CD4-positive, alpha-beta T cell treated with Interleukin-4 for 1 hour (primary cell): ENCODE measurements at regions not wholly inside any gene's neighbourhood (a gene's known extent, or its start where the extent isn't known, plus 50 kb on each side); places are given as distances from the start of the nearest gene placed in this dataset.

Experiments used
- DNase-seq, 2 donors: peaks; one replicate each; pipeline ENCODE4 v3.0.0-alpha.2; 2020 to 2022

GRCh38 chr22:48686694-48687302, 1140.9 kb downstream of the BRD1 start:
- DNase-seq, result no peak

DNA sequence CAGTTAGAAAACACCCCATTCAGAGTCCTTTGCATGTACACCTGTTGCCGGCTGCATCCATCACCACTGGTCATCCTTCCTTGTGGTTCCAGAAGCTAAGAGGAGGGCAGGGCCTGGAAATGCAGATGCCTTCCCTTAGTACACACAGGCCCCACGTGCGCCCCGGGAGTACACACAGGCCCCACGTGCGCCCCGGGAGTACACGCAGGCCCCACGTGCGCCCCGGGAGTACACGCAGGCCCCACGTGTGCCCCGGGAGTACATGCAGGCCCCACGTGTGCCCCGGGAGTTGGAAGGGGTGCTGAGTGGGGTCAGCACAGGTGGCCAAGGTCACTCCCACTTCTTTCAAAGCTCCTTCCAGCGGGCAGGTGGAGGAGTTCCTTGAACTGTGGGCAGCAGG, 1141.9 kb downstream of the BRD1 start:
- no peak for DNase-seq

- DNase-seq, result no peak
Observed at GRCh38 chr22:48683640-48684039, 1144.0 kb downstream of the BRD1 start.

GRCh38 chr22:48682504-48682903, 1145.2 kb downstream of the BRD1 start:
- no peak for DNase-seq

GRCh38 chr22:48680601-48681000, 1147.1 kb downstream of the BRD1 start:
- DNase-seq, result no peak

DNA sequence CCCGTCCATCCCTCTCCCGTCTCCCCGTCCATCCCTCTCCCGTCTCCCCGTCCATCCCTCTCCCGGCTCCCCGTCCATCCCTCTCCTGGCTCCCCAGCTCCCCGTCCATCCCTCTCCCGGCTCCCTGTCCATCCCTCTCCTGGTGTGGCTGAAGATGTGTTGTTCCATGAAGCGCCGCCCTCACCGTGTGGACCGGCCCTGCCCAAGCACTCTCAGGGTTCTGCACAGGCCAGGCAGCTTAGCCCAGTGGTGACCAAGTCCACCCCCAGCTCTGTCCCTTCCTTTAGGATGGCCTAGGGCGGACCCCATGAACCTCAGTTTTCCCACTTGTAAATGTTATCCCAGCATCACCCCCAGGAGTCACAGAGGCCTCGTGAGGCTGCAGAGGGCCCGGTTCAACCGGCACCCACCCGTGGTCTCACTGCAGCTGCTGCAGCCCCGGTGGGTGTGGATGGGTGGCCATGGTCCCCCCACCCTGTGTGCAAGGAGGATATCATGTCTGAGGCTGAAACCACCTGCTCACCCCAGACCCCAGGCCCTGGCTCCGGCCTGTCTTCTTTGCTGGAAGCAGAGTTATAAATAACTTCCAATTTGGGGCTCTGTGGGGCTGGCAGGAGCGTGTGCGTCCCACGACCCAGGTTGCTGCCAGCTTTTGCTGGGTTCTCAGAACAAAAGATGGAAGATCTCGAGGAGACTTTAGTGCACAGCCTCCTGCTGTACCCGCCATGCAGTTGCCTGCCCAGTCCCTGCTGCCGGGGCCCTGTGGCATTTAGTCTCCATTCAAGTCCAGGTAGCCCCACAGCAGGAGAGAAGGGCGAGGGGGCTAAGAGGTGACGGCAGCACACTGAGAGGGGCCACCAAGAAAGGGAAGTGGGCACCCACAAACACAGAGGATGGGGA, 1147.8 kb downstream of the BRD1 start:
- DNase-seq, result no peak

DNA sequence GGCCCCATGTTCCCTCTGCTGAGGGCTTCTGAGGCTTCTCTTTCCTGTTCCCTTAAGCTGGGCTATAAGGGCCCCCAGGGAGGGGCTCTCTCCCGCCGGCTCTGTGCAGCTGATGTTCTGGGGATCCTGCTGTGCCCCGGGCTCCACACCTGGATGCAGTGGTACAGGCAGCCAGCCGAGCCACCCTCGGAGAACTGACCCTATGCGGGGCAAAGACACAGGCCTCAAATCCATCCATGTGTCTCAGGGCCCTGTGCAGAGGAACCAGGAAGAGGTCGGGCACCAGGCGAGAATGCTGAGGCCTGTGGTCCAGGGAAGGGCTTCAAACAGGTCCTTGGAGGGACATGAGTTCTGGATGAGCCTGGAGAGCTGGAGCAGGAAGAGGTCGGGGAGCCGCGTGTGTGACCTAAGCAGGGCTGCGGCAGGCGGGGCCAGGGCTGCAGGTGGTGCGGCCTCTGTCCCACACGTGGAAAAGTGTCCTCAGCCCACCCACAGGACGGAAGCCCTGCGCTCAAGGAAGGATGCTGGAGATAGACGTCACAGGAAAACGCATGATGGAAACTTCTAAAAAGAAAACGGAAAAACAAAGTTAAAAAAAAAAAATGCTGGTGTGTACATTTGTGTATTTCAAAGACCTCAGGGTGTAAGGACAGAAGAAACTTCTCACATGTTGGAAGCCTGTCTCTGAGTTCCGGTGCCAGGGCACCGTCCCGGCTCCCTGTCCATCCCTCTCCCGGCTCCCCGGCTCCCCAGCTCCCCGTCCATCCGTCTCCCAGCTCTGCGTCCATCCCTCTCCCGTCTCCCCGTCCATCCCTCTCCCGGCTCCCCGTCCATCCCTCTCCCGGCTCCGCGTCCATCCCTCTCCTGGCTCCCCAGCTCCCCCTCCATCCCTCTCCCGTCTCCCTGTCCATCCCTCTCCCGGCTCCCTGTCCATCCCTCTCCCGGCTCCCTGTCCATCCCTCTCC, 1149.2 kb downstream of the BRD1 start:
- no peak for DNase-seq

- no peak for DNase-seq
Observed at GRCh38 chr22:48677621-48678020, 1150.1 kb downstream of the BRD1 start.

DNA sequence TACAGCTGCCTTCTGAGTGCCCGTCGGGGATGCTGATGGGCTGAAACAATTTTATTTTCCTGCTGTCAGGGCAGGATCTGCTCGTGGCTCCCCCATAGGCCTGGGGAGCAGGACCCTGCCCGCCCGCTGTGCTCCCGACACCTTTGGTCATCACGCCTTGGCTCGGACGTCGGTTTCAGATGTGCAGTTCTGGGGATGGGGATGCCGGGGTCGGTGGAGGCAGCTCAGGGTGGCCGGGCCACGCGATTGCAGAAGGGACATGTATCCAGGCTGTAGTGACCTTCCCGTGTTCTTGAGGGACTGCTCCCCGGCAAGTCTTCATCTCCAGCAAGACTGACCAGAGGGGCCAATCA, 1150.5 kb downstream of the BRD1 start:
- no peak for DNase-seq

GRCh38 chr22:48676266-48677167, 1151.2 kb downstream of the BRD1 start:
- DNase-seq, result no peak

DNA sequence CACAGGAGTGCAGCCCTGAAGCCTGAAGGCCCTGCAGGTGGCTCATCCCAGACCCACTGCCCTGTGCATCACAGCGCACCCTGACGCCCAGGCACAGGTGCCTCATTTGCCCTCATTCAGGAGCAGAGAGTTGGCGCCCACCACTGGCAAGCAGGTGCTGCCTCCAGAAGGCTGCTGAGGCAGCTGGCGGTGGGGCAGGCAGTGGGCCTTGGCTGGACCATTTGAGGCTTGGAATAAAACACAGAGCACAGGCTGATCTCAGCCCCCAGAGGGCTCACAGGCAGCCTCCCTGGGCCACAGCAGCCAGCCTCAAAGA, 1151.9 kb downstream of the BRD1 start:
- no peak for DNase-seq

DNA sequence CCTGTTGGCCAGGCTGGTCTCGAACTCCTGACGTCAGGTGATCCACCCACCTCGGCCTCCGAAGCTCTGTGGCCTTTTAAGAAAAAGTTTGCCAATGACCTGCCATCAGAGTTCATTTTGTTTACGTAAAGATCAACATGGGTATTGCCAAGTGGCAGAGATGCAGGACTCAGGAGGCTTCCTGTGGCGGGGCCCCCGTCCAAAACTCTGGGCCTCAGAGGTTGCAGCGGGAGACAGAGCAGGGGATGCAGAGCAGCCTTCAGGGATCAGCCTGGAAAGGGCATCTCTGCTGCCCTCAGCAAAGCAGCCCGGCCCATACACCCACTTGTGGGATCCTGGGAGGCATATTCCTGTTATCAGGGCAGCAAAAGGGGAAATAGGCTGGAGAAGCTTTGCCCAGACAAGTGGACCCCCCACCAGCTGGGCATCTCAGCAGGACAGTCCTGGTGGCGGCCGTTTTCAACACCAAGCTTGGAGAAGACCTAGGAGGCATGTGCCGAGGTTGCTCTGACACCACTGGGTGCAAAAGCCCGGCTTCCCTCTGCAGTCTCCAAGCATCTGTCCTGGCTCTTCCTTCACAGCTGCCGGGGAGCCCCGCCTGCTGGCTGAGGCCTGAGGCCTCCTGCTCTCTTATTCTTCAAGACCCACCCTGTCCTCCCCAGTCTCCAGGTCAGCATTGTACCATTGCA, 1152.4 kb downstream of the BRD1 start:
- no peak for DNase-seq

DNA sequence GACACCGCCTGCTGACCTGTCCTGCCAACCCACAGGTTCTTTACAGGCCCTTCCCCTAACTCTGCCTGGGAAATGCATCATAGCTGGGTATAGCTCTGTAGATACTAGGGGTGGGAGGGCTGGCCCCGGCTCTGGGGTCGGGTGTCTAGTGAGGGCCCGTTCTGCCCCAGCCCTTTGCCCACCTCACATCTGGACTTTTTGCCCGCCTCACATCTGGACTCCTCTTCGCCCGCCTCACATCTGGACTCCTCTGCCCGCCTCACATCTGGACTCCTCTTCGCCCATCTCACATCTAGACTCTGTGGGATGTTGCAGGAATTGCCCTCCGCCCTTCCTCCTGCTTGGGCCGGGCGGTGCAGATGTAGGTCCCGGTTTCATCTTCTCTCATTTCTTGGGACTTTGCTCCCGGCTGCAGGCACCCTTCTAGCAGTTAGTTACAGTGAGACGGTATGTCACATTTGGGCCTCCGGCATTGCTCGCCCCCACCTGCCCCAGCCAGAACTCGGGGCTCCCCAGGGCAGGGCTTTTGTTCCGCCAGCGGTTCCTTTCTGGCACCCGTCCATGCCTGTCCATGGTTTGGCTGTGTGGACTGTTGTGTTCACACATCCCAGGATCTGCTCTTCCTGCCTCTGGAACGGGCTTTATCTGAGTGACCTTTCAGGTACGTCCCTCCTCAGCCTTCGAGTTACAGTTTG, 1153.7 kb downstream of the BRD1 start:
- DNase-seq, result no peak

- DNase-seq, result no peak
Observed at GRCh38 chr22:48672387-48672786, 1155.3 kb downstream of the BRD1 start.

DNA sequence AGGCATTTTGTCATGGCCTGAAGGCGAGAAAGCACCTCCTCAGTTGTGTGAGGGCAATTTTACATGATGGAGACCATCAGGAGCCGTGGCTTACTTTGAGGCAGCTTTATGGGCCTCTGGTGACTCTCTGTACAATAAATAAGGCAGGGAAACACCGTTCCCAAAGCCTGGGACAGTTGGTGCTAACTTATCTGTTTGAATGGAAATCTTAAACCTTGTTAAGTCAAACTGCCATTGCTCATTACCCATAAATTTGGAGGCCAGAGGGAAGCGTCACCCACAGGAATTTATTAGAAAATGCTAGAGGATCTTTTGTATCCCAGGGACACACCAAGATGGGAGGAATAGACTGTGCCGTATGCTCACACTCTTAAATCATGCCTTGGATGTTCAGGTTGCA, 1156.9 kb downstream of the BRD1 start:
- DNase-seq, result no peak

DNA sequence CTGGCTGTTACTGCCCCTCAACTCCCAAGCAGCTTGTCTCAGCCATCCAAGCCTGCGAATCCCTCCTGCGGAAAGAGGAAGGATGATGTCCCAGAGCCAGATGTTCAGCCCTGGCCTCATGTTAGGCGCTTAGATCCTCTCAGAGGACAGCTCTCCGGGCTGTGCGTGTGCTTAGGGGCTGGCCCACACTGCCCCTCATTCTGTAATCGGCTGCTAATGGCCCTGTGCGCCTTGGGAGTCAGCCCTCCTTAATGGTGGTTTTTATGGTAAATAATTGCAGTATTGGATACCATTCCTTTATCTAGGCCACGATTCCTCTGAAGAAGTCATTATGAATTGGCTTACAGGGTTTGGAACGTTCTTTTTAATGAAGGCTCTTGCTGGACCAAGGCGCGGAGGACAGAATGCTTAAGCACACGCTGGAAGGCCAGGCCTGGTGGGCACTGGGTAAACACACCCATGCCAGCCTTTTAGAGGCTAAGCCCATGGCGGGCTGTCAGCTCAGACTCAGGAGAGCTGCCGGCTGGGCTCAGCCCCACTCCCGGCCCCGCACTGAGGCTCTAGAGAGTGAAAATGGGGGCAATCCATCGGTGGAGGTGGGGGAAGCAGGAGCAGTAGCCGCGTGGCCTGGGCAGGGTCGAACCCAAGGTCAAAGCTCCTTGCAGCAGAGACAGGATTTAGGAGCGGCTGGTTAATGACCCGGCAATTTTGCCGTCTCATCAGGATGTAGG, 1157.5 kb downstream of the BRD1 start:
- no peak for DNase-seq

GRCh38 chr22:48669226-48669625, 1158.4 kb downstream of the BRD1 start:
- DNase-seq, result no peak

- DNase-seq, result no peak
Observed at GRCh38 chr22:48667289-48667688, 1160.4 kb downstream of the BRD1 start.

- DNase-seq, result no peak
Observed at GRCh38 chr22:48666620-48667019, 1161.1 kb downstream of the BRD1 start.

- DNase-seq, result no peak
Observed at GRCh38 chr22:48665311-48665995, 1162.2 kb downstream of the BRD1 start.
